Small intestine (tissue), 7 donors: ENCODE measurements at regions not wholly inside any gene's neighbourhood (a gene's known extent, or its start where the extent isn't known, plus 50 kb on each side); places are given as distances from the start of the nearest gene placed in this dataset.
A peak's percentile ranks its signal among the peaks of the same experiment; 100 is the strongest.

Experiments
- DNase-seq, 2 donors: peaks; one replicate each; pipeline versions ENCODE4 v3.0.0 to v3.0.0-alpha.2; 2013
- FAIRE-seq: peaks from 2 replicates; lab custom pipeline; 2012; peaks lifted over from hg19 to GRCh38; lab: Jason Lieb, UNC
- H3K27ac ChIP-seq, 3 donors: one replicate each; pipeline ENCODE4 v1.5.1; 2013; ENCODE audit warnings: low read length in 2 of 3, mild to moderate bottlenecking in 2 of 3, control low read depth in 1 of 3, inconsistent platforms in 1 of 3, low read depth in 1 of 3, moderate library complexity in 1 of 3
- H3K27me3 ChIP-seq, 3 donors: one replicate each; pipeline ENCODE4 v1.6.1; 2013; ENCODE audit warnings: low read length in 3 of 3, inconsistent platforms in 1 of 3; ENCODE audit not compliant: control insufficient read depth in 3 of 3, insufficient read depth in 3 of 3
- H3K36me3 ChIP-seq, 3 donors: one replicate each; pipeline ENCODE4 v1.6.1; 2013; ENCODE audit warnings: low read length in 3 of 3, inconsistent platforms in 1 of 3, low read depth in 1 of 3, mild to moderate bottlenecking in 1 of 3, moderate library complexity in 1 of 3; ENCODE audit not compliant: control insufficient read depth in 3 of 3, insufficient read depth in 2 of 3
- H3K4me1 ChIP-seq, 3 donors: one replicate each; pipeline ENCODE4 v1.6.1; 2013; ENCODE audit warnings: low read length in 2 of 3, inconsistent platforms in 1 of 3, low read depth in 1 of 3, mild to moderate bottlenecking in 1 of 3, moderate library complexity in 1 of 3; ENCODE audit not compliant: control insufficient read depth in 3 of 3, insufficient read depth in 2 of 3
- H3K4me3 ChIP-seq, 3 donors: one replicate each; pipeline ENCODE4 v1.5.1; 2013; ENCODE audit warnings: low read length in 3 of 3, control low read depth in 1 of 3, inconsistent platforms in 1 of 3, low read depth in 1 of 3, mild to moderate bottlenecking in 1 of 3, moderate library complexity in 1 of 3
- H3K9me3 ChIP-seq, 2 donors: one replicate each; pipeline ENCODE4 v1.6.1; 2013; ENCODE audit warnings: low read depth in 1 of 2, low read length in 1 of 2; ENCODE audit not compliant: control insufficient read depth in 2 of 2, insufficient read depth in 1 of 2
- WGBS, 3 donors: extraction: QIAGEN DNeasy Blood & Tissue Kit; methylation state at CpG; one replicate each; pipeline ENCODE4 v1.1.7; 2013; 5-methylcytosine and 5-hydroxymethylcytosine counted together
- donor health status: healthy with polysubstance abuse.
- donor health status: control.
- donor health status: control.
- donor health status: Bipolar disorder and iron deficiency.
- donor health status: healthy.

DNA sequence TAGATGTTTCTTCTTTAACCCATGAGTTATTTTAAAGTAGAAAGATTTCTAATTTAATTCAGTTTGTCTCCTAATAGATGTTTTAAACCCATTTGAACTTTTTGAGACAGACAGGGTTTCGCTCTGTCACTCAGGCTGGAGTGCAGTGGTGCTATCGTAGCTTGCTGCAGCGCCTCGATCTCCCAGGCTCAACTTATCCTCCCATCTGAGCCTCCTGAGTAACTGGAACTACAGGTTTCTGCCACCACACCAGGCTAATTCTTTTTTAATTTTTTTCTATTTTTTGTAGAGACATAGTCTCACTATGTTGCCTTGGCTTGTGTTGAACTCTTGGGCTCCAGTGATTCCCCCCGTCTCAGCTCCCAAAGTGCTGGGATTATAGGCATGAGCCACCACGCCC lies 53.0 kb upstream of the RAB18 start:
- Histone ChIP-seq H3K36me3 (no peaks in the 10 kb centered on the region), H3K4me3 (no peak overlapping the region), H3K27me3 (no peaks in the 10 kb centered on the region), H3K27ac (no peak overlapping the region), H3K4me1 (no peaks in the 10 kb centered on the region), H3K9me3 (no peaks in the 10 kb centered on the region)
- DNase-seq (no peak), FAIRE-seq (no peak)
- WGBS, 3 donors, result 89 to 93% (median 89%) methylated on average over 6 of the region's 6 CpGs

- DNase-seq, result no peak
Measured at GRCh38 chr10:27450225-27450624, 53.9 kb upstream of the RAB18 start.

GRCh38 chr10:27449571-27449970 lies 54.5 kb upstream of the RAB18 start:
- no peak for DNase-seq
- FAIRE-seq, result no peak
- Histone ChIP-seq H3K27me3 (no peaks in the 10 kb centered on the region), H3K4me3 (no peak overlapping the region), H3K9me3 (no peaks in the 10 kb centered on the region), H3K27ac (no peak overlapping the region), H3K4me1 (no peaks in the 10 kb centered on the region), H3K36me3 (no peaks in the 10 kb centered on the region)
- 48 to 79% (median 57%) methylated on average over 4 of the region's 4 CpGs for WGBS, 3 donors

More at GRCh38 chr10:27450225-27450624, 53.9 kb upstream of the RAB18 start:
- Histone ChIP-seq H3K4me3 (no peak overlapping the region), H3K9me3 (no peaks in the 10 kb centered on the region), H3K4me1 (no peaks in the 10 kb centered on the region), H3K27me3 (no peaks in the 10 kb centered on the region), H3K36me3 (no peaks in the 10 kb centered on the region), H3K27ac (no peak overlapping the region)
- FAIRE-seq, result no peak

DNA sequence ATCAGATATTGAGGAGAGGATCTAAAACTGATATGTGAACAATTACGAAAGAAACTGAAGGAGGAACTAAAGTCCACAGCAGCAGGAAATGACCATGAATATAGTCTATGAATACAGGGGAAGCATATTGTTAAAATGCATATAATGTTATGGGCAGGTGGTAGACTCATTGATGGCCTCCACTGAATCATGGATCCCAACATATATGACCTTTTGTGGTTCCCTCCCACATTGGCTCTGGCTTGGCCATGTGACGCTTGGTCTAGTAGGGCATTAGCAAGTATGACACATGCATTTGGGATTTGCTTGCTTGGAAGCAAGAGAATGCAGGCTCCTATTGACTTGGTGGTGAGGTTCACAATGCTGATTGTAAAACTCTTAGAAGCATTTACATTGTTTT lies 55.2 kb upstream of the RAB18 start:
- 69 to 78% (median 73%) methylated on average over 2 of the region's 2 CpGs for WGBS, 3 donors
- no peaks in the 10 kb centered on the region for H3K36me3 ChIP-seq
- H3K27me3 ChIP-seq, result no peaks in the 10 kb centered on the region
- H3K4me1 ChIP-seq, result no peaks in the 10 kb centered on the region
- no peak for FAIRE-seq
- H3K9me3 ChIP-seq, result no peaks in the 10 kb centered on the region
- H3K27ac ChIP-seq, result no peak overlapping the region
- DNase-seq, result no peak
- no peak overlapping the region for H3K4me3 ChIP-seq

DNA sequence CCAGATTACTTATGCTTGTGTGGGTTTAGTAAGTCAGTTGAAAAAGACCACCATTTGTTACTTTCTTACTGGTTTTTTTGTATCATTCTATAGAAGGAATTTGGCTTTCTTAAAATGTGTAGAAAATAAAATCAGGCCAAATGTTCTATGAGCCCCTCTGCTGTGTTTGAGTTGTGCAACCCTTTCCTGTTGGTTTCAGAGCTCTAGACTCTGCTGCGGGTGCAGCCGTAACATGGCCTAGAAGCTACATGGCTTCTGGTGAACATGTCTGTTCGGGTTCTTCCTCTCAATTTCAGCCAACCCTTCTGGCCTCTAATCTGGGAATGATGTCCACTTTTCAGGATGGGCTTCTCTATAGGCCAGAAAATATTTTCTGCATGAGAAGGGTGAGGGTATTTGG lies 56.6 kb upstream of the RAB18 start:
- DNase-seq (no peak), FAIRE-seq (no peak)
- 75 to 92% (median 78%) methylated on average over 3 of the region's 3 CpGs for WGBS, 3 donors
- no peak overlapping the region for H3K27ac ChIP-seq
- H3K9me3 ChIP-seq, result no peaks in the 10 kb centered on the region
- no peaks in the 10 kb centered on the region for H3K4me1 ChIP-seq
- H3K27me3 ChIP-seq, result no peaks in the 10 kb centered on the region
- H3K4me3 ChIP-seq, result no peak overlapping the region
- H3K36me3 ChIP-seq, result no peaks in the 10 kb centered on the region

- no peaks in the 10 kb centered on the region for H3K36me3 ChIP-seq
- H3K4me1 ChIP-seq, result no peaks in the 10 kb centered on the region
- DNase-seq, result peak; percentile 3 to 29
- H3K27me3 ChIP-seq, result no peaks in the 10 kb centered on the region
- H3K27ac ChIP-seq, result no peak overlapping the region
- WGBS, 3 donors, result 5 to 6% (median 5%) methylated on average over 5 of the region's 5 CpGs
- no peak overlapping the region for H3K4me3 ChIP-seq
- H3K9me3 ChIP-seq, result no peaks in the 10 kb centered on the region
- peak; percentile 55 for FAIRE-seq
Measured at GRCh38 chr10:27446091-27446918, 57.8 kb upstream of the RAB18 start.

DNA sequence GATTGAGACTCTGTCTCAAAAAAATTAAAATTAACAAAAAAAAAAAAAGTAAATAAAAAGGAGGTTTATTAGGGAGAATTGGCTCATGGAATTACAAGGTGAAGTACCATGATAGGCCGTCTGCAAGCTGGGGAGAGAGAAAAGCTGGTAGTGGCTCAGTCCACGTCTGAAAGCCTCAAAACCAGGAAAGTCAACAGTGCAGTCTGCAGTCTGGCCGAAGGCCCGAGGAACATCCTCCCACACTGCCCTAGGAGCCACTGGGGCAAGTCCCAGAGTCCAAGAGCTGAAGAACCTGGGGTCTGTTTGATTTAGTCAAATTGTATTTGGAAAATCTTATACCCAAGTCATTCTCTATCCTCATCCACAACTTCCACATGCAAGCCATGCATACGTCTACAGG lies 59.0 kb upstream of the RAB18 start:
- FAIRE-seq (no peak), DNase-seq (no peak)
- H3K36me3 ChIP-seq, result no peaks in the 10 kb centered on the region
- H3K27ac ChIP-seq, result no peak overlapping the region
- H3K4me3 ChIP-seq, result no peak overlapping the region
- WGBS, 3 donors, result 45 to 68% (median 60%) methylated on average over 5 of the region's 5 CpGs
- H3K4me1 ChIP-seq, result no peaks in the 10 kb centered on the region
- H3K27me3 ChIP-seq, result no peaks in the 10 kb centered on the region
- H3K9me3 ChIP-seq, result no peaks in the 10 kb centered on the region

- FAIRE-seq, result no peak
- 25 to 39% (median 28%) methylated on average over 2 of the region's 2 CpGs for WGBS, 3 donors
Measured at GRCh38 chr10:27440478-27440877, 63.6 kb upstream of the RAB18 start.

DNA sequence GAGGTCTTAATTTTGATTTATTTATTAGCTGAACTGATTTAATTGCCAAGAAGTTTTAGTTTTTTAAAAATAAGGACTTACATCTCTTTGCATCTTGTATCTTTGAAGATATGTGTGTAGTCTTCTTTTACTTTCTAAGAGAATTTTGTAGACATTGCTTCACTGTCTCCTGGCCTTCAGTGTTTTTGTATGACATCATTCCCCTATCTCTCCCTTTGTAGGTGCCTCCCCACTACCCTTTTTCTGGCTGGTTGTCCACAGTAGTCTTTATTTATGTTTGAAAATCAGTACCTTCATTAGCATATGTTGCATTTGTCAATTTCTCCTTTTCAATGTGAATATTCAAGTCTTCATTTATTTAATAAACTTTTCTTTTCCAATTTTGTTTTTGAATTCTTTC lies 64.1 kb upstream of the RAB18 start:
- Histone ChIP-seq H3K36me3 (no peaks in the 10 kb centered on the region), H3K4me1 (no peaks in the 10 kb centered on the region), H3K9me3 (no peaks in the 10 kb centered on the region), H3K27me3 (peaks cover 0 to 2% (median 0%) of the 10 kb centered on the region in 3 donors), H3K27ac (no peak overlapping the region), H3K4me3 (no peak overlapping the region)
- DNase-seq (no peak), FAIRE-seq (no peak)

More at GRCh38 chr10:27440478-27440877, 63.6 kb upstream of the RAB18 start:
- Histone ChIP-seq H3K27me3 (peaks cover 0 to 2% (median 0%) of the 10 kb centered on the region in 3 donors), H3K36me3 (no peaks in the 10 kb centered on the region), H3K9me3 (no peaks in the 10 kb centered on the region), H3K4me1 (no peaks in the 10 kb centered on the region), H3K4me3 (no peak overlapping the region), H3K27ac (no peak overlapping the region)
- DNase-seq, result no peak
